K562 (cell line): ENCODE measurements at regions not wholly inside any gene's neighbourhood (a gene's known extent, or its start where the extent isn't known, plus 50 kb on each side); places are given as distances from the start of the nearest gene placed in this dataset.
A peak's percentile ranks its signal among the peaks of the same experiment; 100 is the strongest.

Experiments used
- CEBPG ChIP-seq, 3 experiments: fragments of 200-800 bp in 1 of 3; sonication (Bioruptor generic) in 1 of 3; sonication (generic) in 1 of 3; formaldehyde crosslinking in 1 of 3; IDR thresholded peaks in 2 of 3; conservative IDR thresholded peaks in 1 of 3; 2 replicates each; pipeline versions ENCODE4 v1.6.1 to v1.8.0; 2016 to 2022; ENCODE audit warnings: missing compliant biosample characterization in 2 of 3, missing genetic modification characterization in 2 of 3, mild to moderate bottlenecking in 1 of 3, missing genetic modification reagents in 1 of 3
- FOXK2 ChIP-seq, 2 experiments: fragments of 450-650 bp; IDR thresholded peaks in 1 of 2; conservative IDR thresholded peaks in 1 of 2; 2 replicates each; pipeline ENCODE4 v1.6.1; 2016; ENCODE audit warnings: low read depth in 2 of 2, mild to moderate bottlenecking in 1 of 2
- HMGN3 ChIP-seq: IDR thresholded peaks from 2 replicates; pipeline ENCODE4 v1.6.1; 2011; ENCODE audit warnings: borderline replicate concordance, low read depth, mild to moderate bottlenecking, mixed read lengths, low read length; ENCODE audit not compliant: insufficient read length; ENCODE audit errors: extremely low read depth
- KDM1A ChIP-seq, 2 experiments: fragments of 450-650 bp; IDR thresholded peaks; 2 replicates each; pipeline ENCODE4 v1.6.1; 2016; ENCODE audit warnings: mild to moderate bottlenecking in 2 of 2
- NFE2L1 ChIP-seq: fragments of 450-650 bp; IDR thresholded peaks from 2 replicates; pipeline ENCODE4 v1.6.1; 2016; ENCODE audit warnings: missing genetic modification characterization, low read depth, mild to moderate bottlenecking, missing compliant biosample characterization, moderate library complexity, borderline replicate concordance
- NFYB ChIP-seq: IDR thresholded peaks from 2 replicates; pipeline ENCODE4 v1.6.1; 2011; ENCODE audit warnings: mild to moderate bottlenecking, moderate library complexity; ENCODE audit not compliant: insufficient read length; ENCODE audit errors: extremely low read depth
- PTTG1 ChIP-seq: fragments of 450-650 bp; IDR thresholded peaks from 2 replicates; pipeline ENCODE4 v1.6.1; 2016; ENCODE audit warnings: low read depth, mild to moderate bottlenecking, missing genetic modification characterization, missing compliant biosample characterization
- RAD51 ChIP-seq: fragments of 450-650 bp; IDR thresholded peaks from 2 replicates; pipeline ENCODE4 v1.7.1; 2016; ENCODE audit warnings: low read depth, mild to moderate bottlenecking, borderline replicate concordance
- RBM17 ChIP-seq: fragments of 200-400 bp; formaldehyde crosslinking; IDR thresholded peaks from 2 replicates; pipeline ENCODE4 v1.6.1; 2017; ENCODE audit warnings: low read depth, mild to moderate bottlenecking, low read length, borderline replicate concordance
- SIN3A ChIP-seq, 2 experiments: fragments of 150-350 bp in 1 of 2; IDR thresholded peaks; 2 replicates each; pipeline ENCODE4 v1.6.1; 2011 to 2016; ENCODE audit warnings: borderline replicate concordance in 2 of 2, low read depth in 2 of 2, low read length in 2 of 2, mild to moderate bottlenecking in 2 of 2, moderate library complexity in 2 of 2; ENCODE audit not compliant: control insufficient read depth in 1 of 2
- TAF15 ChIP-seq: fragments of 200-400 bp; formaldehyde crosslinking; IDR thresholded peaks from 2 replicates; pipeline ENCODE4 v1.6.1; 2017; ENCODE audit warnings: mild to moderate bottlenecking, low read depth, low read length, moderate library complexity
- TBP ChIP-seq: optimal IDR thresholded peaks from 2 replicates; pipeline ENCODE3; 2011; ENCODE audit warnings: low read depth, low read length, improper control_type of control experiment
- TEAD1 ChIP-seq, 2 experiments: fragments of 450-650 bp in 1 of 2; sonication (generic) in 1 of 2; formaldehyde crosslinking; IDR thresholded peaks; 2 replicates each; pipeline versions ENCODE4 v1.4.0 to v1.8.0; 2020 to 2022; ENCODE audit warnings: mild to moderate bottlenecking in 2 of 2, missing genetic modification reagents in 1 of 2
- TFAM ChIP-seq: fragments of 250-450 bp; sonication (Bioruptor Pico); conservative IDR thresholded peaks from 2 replicates; pipeline ENCODE4 v1.5.0; 2021; ENCODE audit warnings: mild to moderate bottlenecking, moderate library complexity
- TRIM24 ChIP-seq, 2 experiments: fragments of 450-650 bp; IDR thresholded peaks; 2 replicates each; pipeline ENCODE4 v1.6.1; 2016
- ZBTB1 ChIP-seq: sonication (generic); formaldehyde crosslinking; IDR thresholded peaks from 2 replicates; pipeline ENCODE4 v1.8.1; 2023; ENCODE audit warnings: missing genetic modification reagents, low read depth, mild to moderate bottlenecking, borderline replicate concordance
- ZNF408 ChIP-seq: fragments of 250-450 bp; sonication (Bioruptor Pico); IDR thresholded peaks from 2 replicates; pipeline ENCODE4 v1.4.0; 2020; ENCODE audit warnings: low read depth, mild to moderate bottlenecking, moderate library complexity
- TF ChIP-seq, protein P1 (sequence below): sonication (generic); formaldehyde crosslinking; IDR thresholded peaks from 2 replicates; pipeline ENCODE4 v1.5.0; 2020; ENCODE audit warnings: missing genetic modification reagents
- TF ChIP-seq, protein P2 (sequence below): fragments of 450-650 bp; IDR thresholded peaks from 2 replicates; pipeline ENCODE4 v1.6.1; 2017; ENCODE audit warnings: antibody characterized with exemption

DNA sequence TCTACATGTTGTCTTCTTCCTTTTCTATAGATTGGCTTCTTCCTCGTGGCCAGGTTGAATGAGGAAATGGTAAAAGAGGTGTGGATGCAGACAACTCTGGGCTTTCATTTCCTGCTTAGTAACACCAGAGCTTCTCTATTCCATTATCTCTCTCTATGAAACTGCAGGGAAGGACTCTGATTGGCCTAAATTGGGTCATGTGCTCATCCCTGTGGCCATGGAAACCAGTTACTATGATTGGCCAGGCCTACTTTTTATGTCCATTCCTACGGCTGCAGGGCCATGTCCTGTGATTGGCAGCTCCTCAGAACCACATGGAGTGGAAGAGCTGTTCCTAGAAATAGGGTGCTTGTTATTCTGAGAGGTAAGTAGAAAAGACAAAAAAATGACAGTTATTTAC is 486.9 kb upstream of the ADAMTS9 start (continued):
- TF ChIP-seq, protein P1, sequence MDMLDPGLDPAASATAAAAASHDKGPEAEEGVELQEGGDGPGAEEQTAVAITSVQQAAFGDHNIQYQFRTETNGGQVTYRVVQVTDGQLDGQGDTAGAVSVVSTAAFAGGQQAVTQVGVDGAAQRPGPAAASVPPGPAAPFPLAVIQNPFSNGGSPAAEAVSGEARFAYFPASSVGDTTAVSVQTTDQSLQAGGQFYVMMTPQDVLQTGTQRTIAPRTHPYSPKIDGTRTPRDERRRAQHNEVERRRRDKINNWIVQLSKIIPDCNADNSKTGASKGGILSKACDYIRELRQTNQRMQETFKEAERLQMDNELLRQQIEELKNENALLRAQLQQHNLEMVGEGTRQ (CRISPR knock-in tag): peak; percentile 81
- TF ChIP-seq TAF15: no peak
- no peak for TF ChIP-seq HMGN3
- TF ChIP-seq NFE2L1 (tag): no peak
- TF ChIP-seq TEAD1 (CRISPR knock-in tag; IDR thresholded peaks at IDR 0.05): no peak
- no peak for TF ChIP-seq TFAM
- TF ChIP-seq, protein P2, sequence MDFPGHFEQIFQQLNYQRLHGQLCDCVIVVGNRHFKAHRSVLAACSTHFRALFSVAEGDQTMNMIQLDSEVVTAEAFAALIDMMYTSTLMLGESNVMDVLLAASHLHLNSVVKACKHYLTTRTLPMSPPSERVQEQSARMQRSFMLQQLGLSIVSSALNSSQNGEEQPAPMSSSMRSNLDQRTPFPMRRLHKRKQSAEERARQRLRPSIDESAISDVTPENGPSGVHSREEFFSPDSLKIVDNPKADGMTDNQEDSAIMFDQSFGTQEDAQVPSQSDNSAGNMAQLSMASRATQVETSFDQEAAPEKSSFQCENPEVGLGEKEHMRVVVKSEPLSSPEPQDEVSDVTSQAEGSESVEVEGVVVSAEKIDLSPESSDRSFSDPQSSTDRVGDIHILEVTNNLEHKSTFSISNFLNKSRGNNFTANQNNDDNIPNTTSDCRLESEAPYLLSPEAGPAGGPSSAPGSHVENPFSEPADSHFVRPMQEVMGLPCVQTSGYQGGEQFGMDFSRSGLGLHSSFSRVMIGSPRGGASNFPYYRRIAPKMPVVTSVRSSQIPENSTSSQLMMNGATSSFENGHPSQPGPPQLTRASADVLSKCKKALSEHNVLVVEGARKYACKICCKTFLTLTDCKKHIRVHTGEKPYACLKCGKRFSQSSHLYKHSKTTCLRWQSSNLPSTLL: no peak
- TF ChIP-seq KDM1A (IDR thresholded peaks at IDR 0.05): no peak
- TF ChIP-seq ZBTB1: no peak
- no peak for TF ChIP-seq CEBPG (CRISPR knock-in tag; IDR thresholded peaks at IDR 0.05)
- TF ChIP-seq CEBPG (tag; conservative IDR thresholded peaks at IDR 0.05 in 1 of 2, IDR thresholded peaks at IDR 0.05 in 1 of 2): no peak
- TF ChIP-seq TRIM24 (IDR thresholded peaks at IDR 0.05): no peak
- no peak for TF ChIP-seq PTTG1 (tag)
- no peak for TF ChIP-seq FOXK2 (conservative IDR thresholded peaks at IDR 0.05 in 1 of 2, IDR thresholded peaks at IDR 0.05 in 1 of 2; ENCODE audit: low read depth in 2 of 2)
- TF ChIP-seq SIN3A (IDR thresholded peaks at IDR 0.05; ENCODE audit: borderline replicate concordance in 2 of 2, control insufficient read depth in 1 of 2, low read depth in 2 of 2, low read length in 2 of 2): no peak
- peak; percentile 27 for TF ChIP-seq NFYB
- TF ChIP-seq RAD51: peak; percentile 60
- no peak for TF ChIP-seq RBM17
- TF ChIP-seq ZNF408 (CRISPR knock-in tag): no peak
- no peak for TF ChIP-seq TBP
- TF ChIP-seq, all 486 proteins: peak for 7
